HG03558 (cell line): ENCODE measurements at regions not wholly inside any gene's neighbourhood (a gene's known extent, or its start where the extent isn't known, plus 50 kb on each side); places are given as distances from the start of the nearest gene placed in this dataset.

ENCODE experiments used
- ATAC-seq: cut with Tn5 transposase; IDR thresholded peaks from one replicate; pipeline ENCODE4 v1.9.1; 2021; ENCODE audit warnings: moderate number of reproducible peaks; ENCODE audit not compliant: unreplicated experiment; ENCODE audit errors: extremely low read depth

GRCh38 chr6:164210783-164211182 lies 796.3 kb downstream of the QKI start:
- ATAC-seq, result no peak

GRCh38 chr6:164210323-164210722 lies 795.8 kb downstream of the QKI start:
- ATAC-seq, result no peak

- ATAC-seq, result no peak
These were observed 793.9 kb downstream of the QKI start for GRCh38 chr6:164208371-164208770.

- no peak for ATAC-seq
These were observed 792.4 kb downstream of the QKI start for GRCh38 chr6:164206807-164207423.

GRCh38 chr6:164200071-164200470 lies 785.6 kb downstream of the QKI start:
- no peak for ATAC-seq

- ATAC-seq, result no peak
These were observed 781.4 kb downstream of the QKI start for GRCh38 chr6:164195942-164196281.

GRCh38 chr6:164195278-164195941 lies 780.9 kb downstream of the QKI start:
- no peak for ATAC-seq

DNA sequence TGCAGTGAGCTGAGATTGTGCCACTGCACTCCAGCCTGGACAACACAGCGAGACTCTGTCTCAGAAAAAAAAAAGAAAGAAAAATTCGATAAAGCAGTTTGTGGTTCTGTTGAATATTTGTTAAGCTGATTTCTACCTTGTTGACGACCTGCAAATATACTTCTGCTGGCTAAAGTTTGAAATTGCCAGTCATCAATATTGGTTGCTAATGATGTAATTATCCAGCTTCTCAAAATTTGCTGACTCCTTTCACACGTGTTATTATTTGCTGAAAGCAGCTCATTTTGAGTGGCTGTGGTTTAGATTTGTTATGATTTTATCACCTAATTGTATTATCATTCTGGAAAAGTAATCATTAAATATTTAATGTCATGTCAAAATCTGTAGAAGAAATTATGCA lies 774.3 kb downstream of the QKI start:
- ATAC-seq, result no peak

GRCh38 chr6:164185471-164185871 lies 771.0 kb downstream of the QKI start:
- ATAC-seq, result no peak

- no peak for ATAC-seq
These were observed 769.9 kb downstream of the QKI start for GRCh38 chr6:164184410-164184809.

- ATAC-seq, result no peak
These were observed 769.1 kb downstream of the QKI start for GRCh38 chr6:164183556-164184123.

DNA sequence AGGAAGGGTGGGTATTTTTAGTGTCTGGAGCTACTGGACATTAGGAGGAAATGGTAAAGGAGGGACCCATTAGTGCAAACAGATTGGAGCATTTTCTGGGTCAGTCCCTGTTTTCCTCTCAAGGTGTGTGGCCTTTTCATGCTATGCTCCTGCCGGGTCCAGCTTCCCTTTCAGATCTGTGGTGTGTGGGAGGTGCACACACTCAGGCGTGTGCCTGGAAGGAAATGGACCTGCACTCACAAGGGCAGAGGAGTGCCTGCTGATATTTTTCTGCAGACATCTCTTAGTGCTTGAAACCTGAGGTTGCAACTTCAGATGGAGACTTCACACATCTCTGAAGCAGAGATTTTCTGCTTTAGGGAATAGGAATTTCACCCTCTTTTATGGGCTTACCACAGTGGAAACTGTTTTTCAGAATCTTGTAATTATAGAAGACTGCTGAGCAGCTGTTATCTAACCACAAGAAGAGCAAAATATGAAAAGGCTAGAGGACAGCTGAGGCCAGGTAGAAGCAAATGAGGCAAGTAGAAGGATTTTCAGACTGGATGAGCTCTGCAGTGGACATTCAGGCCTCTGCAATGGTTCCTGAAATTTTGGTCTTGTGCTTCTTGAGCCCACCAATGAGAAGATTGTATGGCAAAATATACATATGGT lies 764.3 kb downstream of the QKI start:
- no peak for ATAC-seq

DNA sequence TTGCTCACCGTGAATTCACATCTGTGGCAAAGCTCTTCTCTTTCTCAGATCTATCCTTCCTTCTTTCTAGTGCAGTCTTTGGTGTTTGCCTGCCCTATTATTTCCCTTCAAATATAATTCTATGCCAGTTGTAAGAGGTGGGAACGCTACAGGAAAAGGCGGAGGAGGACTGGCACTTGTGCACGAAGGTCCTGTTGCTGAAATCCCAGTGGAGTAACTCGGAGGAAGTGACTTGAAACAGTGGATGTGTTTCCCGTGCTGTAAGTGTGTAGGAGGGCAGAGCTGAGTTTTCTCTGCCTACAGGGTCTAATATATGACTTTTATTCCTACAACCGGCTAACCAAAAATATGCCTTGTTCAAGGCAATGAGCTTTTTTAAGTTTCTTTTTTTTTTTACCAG lies 754.8 kb downstream of the QKI start:
- no peak for ATAC-seq

DNA sequence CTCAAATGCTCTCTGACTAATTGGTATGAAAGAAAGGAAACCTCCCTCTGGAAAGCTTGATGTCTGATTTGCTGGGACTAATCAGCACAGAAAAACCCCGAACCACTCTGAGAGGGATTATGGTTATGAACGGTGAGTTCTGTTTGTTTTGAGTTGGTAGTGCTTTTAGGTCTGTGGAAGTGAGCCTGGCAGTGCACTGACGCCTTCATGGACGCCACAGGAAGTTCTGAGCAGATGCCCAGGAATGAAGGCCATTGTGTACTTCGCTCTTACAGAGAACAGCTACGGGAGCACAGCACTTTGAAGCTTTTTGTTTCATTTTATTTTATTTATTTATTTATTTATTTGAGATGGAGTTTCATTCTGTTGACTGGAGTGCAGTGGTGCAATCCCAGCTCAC lies 754.1 kb downstream of the QKI start:
- ATAC-seq, result no peak

DNA sequence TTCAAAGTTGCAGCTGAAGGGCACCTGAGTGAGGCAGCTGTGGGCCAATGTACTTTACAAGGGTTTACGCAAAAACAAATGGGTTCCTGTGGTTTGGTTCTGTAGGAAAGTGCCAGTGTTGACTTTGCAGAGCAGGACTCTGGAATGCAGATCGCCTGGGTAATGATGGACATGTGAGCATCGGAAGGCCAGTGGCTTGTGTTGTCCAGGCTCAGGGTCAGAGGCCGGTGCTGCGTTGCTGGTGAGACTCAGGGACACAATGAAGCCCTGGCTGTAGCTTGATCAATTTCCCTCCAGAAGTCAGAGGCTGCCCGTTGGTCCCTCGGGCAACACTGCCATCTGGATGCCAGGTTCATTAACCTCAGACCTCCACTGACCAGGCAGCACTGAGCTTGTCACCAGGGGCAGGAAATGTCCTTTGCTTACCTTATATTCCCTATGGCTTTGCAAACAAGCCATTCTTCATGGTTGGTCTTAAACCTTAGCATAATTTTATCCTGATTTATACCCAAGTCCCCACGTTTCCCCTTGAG lies 753.4 kb downstream of the QKI start:
- ATAC-seq, result no peak

GRCh38 chr6:164166996-164167395 lies 752.5 kb downstream of the QKI start:
- ATAC-seq, result no peak

DNA sequence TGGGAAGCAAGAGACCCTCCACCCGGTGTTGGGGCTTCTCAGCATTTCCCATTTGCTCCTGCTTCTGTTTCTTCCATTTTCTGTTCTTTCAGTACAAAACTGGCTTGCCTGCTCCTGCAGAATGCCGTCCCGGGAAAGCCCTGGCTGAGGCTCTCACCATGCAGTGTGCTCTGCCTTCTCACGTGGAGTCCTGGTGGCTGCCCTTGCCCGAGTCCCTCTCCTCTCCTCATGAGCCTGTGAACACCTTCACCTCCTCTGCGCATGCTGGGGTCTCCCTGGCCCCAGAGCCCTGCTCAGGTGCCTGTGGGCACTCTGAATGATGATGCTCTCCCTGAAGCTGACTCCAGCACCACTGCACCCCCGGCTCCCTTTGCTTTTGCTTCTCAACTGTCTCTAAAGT lies 752.0 kb downstream of the QKI start:
- no peak for ATAC-seq

- no peak for ATAC-seq
These were observed 750.4 kb downstream of the QKI start for GRCh38 chr6:164164876-164165275.

DNA sequence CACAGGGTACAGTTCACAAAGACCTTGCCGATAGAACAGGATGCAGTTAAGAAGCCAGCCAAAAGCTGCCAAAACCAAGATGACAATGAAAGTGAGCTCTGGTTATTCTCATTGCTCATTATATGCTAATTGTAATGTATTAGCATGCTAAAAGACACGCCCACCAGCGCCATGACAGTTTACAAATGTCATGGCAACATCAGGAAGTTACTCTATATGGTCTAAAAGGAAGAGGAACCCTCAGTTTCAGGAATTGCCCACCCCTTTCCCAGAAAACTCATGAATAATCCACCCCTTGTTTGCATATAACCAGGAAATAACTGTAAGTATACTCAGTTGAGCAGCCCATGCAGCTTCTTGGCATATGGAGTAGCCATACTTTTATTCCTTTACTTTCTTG lies 748.7 kb downstream of the QKI start:
- no peak for ATAC-seq

- no peak for ATAC-seq
These were observed 744.5 kb downstream of the QKI start for GRCh38 chr6:164159061-164159460.

GRCh38 chr6:164154588-164154987 lies 740.1 kb downstream of the QKI start:
- ATAC-seq, result no peak
